ENCODE measurements at regions not wholly inside any gene's neighbourhood (a gene's known extent, or its start where the extent isn't known, plus 50 kb on each side); places are given as distances from the start of the nearest gene placed in this dataset. TPM values are rescaled to one million over a fixed set of nuclear protein-coding genes. Genes with fewer than 3 reads are reported as not detected.

- TF ChIP-seq REST (IDR thresholded peaks at IDR 0.05; ENCODE audit: unreplicated experiment) (no peak), ZNF114 (CRISPR knock-in tag; IDR thresholded peaks at IDR 0.05) (no peak)
Measured at GRCh38 chr6:127058936-127059335, 59.5 kb upstream of the RSPO3 start (continued).

MicroRNAs encoded in the stretch of these regions (microRNA counts, 767-probe panel; counts per million panel counts)
- microRNA hsa-miR-588 = not detected

Small RNAs in the stretch of these regions (microRNA-seq; reads per million reads assigned to microRNA genes)
- gene MIR588 = not detected

Small RNAs in the stretch of these regions (small RNA-seq; reads per million reads assigned to genes)
- gene MIR588 (ENCODE audit: low replicate concordance) (not detected), gene RNU6-200P (ENCODE audit: low replicate concordance) (not detected)
